Loucy (cell line): ENCODE measurements at regions not wholly inside any gene's neighbourhood (a gene's known extent, or its start where the extent isn't known, plus 50 kb on each side); places are given as distances from the start of the nearest gene placed in this dataset.

Source experiments
- CTCF ChIP-seq: fragments of 200-600 bp; sonication (generic); conservative IDR thresholded peaks from 2 replicates; pipeline ENCODE4 v1.5.1; 2014; ENCODE audit warnings: mild to moderate bottlenecking, antibody characterized with exemption, low read length
- EZH2phosphoT487 ChIP-seq: fragments of 200-600 bp; IDR thresholded peaks from 2 replicates; pipeline ENCODE4 v1.6.1; 2018; ENCODE audit warnings: antibody characterized with exemption, mild to moderate bottlenecking, moderate library complexity, borderline replicate concordance

- TF ChIP-seq CTCF (no peak), EZH2phosphoT487 (no peak)
Measured at GRCh38 chr15:31448635-31448979, 122.0 kb downstream of the KLF13 start.
